Right forelimb (tissue), 1 donor: ENCODE measurements at regions not wholly inside any gene's neighbourhood (a gene's known extent, or its start where the extent isn't known, plus 50 kb on each side); places are given as distances from the start of the nearest gene placed in this dataset.
"Not testable (repeated sequence)": the region's sequence is repeated elsewhere in the genome, so short reads cannot be mapped to it uniquely, and the experiment has no call there.

ENCODE experiments used
- DNase-seq: peaks from one replicate; pipeline ENCODE4 v3.0.0-alpha.2; 2018

- no peak for DNase-seq
Observed at GRCh38 chr16:26598061-26598460, 468.7 kb upstream of the C16orf82 start.

- DNase-seq: no peak
Observed at GRCh38 chr16:26598998-26599784, 467.5 kb upstream of the C16orf82 start.

- no peak for DNase-seq
Observed at GRCh38 chr16:26599785-26600104, 467.0 kb upstream of the C16orf82 start.

DNA sequence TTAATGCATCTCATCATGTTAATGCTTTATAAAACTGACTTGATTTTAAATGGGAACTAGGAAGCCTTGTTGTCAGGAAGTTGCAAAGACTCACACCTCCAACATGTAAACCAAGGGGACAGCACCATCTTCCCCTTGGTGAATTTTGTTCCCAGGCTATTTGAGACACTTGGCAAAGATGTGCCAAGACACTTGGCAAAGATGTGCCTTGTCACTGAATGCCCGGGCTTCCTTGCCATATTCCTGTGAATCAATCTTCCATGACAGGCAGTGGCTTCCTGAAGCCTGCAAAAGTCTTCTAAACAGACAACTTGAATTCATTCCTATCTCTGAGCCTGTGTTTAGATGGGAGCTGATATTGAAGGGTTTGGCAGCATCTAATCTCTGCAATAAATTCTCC lies 465.4 kb upstream of the C16orf82 start:
- DNase-seq: no peak

DNA sequence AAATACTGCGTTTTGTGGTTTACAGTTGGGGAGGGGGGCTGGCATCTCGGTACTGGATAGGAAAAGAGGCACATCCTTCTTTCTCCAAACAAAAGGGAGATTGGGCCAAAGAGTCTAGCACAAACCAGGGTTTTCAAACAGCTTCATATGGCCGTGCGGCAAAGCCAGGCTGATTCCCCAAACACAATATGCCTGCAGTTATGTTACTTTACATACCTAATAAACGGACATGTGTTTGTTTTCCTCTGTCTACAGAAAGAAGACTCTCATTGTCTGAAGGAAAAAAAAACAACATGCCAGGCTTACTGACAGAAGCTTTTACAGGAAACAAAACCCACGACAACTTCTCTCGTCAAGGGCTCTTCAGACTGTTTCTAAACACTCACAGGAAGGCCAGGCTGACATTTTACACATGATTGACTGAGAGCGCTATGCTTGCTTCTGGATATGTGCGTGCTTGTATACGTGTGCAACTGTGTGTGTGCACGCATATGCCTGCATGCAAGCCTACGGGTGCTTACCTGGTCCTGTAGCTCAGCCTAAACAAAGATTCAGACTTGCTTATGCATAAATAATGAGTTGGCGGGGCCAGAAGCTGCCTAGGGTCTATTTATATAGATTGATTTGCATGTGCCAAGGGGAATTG lies 461.0 kb upstream of the C16orf82 start:
- DNase-seq: peak; percentile 2

- peak; percentile 10 for DNase-seq
Observed at GRCh38 chr16:26606381-26607150, 460.2 kb upstream of the C16orf82 start.

- DNase-seq: no peak
Observed at GRCh38 chr16:26614237-26614841, 452.4 kb upstream of the C16orf82 start.

DNA sequence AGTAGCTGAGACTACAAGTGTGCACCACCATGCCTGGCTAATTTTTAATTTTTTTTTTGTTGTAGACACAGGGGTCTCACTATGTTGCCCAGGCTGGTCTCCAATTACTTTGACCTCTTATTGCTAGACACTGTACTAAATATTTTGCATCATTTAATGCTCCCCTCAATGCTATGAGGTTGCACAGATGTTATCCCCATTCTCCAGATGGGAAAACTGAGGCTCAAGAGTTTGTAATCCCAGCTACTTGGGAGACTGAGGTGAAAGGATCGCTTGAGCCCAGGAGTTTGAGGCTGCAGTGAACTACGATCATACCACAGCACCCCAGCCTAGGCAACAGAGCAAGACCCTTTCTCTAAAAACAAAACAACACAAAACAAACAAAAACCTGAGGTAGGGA lies 443.3 kb upstream of the C16orf82 start:
- no peak for DNase-seq

- no peak for DNase-seq
Observed at GRCh38 chr16:26627958-26628357, 438.8 kb upstream of the C16orf82 start.

DNA sequence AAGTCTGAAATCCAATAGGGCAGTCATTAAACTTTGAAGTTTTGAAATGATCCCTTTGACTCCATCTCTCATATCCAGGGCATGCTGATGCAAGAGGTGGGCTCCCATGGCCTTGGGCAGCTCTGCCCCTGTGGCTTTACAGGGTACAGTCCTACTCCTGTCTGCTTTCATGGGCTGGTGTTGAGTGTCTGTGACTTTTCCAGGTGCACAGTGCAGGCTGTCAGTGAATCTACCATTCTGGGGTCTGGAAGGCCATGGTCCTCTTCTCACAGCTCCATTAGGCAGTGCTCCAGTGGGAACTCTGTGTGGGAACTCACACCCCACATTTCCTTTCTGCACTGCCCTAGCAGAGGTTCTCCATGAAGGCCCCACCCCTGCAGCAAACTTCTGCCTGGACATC lies 435.4 kb upstream of the C16orf82 start:
- DNase-seq: not testable (repeated sequence)

DNA sequence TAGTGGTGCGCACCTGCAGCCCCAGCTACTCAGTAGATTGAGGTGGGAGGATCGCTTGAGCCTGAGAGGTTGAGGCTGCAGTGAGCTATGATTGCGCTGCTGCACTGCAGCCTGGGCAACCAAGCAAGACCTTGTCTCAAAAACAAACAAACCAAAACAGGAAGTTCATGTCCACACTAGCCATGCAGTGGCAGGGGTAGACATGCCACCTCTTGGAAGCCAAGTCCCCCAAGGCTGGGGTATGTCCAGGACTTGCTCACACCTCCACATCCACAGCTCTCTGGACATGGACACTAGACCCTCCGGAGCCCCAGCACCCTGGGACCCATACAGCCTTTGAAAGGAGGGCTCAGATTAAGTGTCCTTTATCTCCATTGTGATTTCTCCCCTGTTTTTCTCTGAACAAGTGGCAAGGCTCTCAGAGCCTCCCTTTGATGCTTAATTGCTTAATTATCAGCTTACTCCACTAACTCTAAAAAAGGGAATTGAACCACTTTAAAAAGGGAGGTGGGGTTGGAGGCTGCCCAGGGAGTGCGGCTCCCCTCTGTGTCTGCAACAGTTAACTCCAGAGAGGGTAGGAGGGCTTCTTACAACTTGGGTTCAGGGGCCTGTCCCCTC lies 424.6 kb upstream of the C16orf82 start:
- DNase-seq: no peak

- no peak for DNase-seq
Observed at GRCh38 chr16:26643519-26643918, 423.2 kb upstream of the C16orf82 start.

DNA sequence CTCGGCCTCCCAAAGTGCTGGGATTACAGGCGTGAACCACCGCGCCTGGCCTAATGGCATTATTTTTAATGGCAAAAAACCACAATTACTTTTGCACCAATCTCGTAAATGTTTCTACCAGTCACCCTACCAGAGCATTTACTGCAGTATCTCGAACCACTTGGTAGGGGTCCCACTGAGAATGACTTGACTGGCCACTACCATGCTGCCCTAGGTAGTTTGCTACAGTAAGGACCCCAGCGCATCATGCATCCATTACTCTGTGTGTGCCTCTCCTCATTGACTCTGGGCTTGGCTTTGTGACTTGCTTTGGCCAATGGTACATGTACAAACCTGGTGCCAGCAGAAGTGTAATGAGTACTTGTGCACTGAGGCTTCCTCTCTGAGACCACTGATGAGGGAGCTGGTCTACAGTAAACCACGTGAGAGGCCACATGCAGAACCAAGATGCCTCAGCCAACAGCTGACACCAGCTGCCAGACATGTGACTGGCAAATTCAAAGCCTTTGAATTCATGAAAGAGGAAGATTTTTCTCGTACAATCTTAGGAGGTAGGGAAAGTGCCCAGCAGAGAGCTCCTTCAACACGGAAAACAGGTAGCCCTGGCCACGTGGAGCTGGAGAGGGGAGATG lies 421.7 kb upstream of the C16orf82 start:
- DNase-seq: no peak

DNA sequence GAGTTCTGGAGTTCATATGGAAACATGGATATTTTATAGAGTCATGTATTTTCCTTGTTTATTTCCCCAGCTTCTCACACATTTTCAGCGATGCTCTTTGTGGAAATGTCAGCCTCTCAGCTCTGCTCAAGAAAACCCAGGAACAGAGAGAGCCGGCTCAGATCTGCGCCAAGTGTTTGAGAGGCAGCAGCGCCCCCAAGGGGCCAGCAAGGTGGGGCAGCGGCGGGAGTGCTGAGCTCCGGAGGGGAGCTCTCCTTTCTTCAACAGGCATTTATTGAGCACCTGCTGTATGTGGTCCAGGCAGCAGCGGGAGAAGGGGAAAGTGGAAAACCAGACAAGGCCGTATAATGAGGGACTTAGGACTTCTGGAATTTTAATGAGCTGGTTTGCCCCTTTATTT lies 421.1 kb upstream of the C16orf82 start:
- no peak for DNase-seq

DNA sequence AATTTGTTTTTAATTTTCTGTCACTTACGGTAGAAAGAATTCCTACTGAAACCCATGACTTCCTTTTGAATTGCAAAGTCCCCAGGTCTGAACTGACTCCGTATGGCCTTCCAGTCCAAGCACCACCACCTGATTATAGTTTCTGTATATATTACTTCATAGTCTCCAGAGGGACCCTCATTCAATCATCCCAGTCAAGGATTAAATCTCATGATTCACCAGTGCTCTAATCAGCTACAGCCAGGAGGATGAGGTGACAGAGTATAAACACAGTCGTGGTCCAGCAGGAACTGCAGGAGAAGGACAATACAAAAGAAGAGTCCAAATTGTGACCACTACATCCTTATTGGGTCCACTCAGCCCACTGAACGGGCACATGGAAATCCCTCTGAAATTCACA lies 418.9 kb upstream of the C16orf82 start:
- DNase-seq: no peak

- DNase-seq: no peak
Observed at GRCh38 chr16:26648851-26649250, 417.9 kb upstream of the C16orf82 start.

GRCh38 chr16:26649381-26650045 lies 417.2 kb upstream of the C16orf82 start:
- no peak for DNase-seq

DNA sequence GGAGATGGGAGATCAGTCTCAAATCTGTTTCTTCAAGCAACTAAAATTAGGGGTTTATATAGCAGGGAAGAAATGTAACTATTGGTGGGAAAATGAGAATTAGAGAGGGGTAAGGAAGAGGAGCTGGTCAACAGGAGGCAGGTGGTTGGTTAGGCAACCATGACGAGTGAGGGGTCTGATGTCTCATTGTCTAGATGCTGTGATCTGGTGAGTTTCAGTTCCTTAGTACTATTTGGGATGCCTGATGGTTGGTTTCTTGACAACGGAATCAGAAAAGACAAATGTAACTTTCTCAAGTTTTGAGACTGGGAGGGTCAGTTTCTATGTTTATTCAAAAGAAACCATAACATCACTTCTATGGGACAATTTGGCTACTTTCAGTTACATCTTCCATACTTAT lies 415.3 kb upstream of the C16orf82 start:
- DNase-seq: no peak

DNA sequence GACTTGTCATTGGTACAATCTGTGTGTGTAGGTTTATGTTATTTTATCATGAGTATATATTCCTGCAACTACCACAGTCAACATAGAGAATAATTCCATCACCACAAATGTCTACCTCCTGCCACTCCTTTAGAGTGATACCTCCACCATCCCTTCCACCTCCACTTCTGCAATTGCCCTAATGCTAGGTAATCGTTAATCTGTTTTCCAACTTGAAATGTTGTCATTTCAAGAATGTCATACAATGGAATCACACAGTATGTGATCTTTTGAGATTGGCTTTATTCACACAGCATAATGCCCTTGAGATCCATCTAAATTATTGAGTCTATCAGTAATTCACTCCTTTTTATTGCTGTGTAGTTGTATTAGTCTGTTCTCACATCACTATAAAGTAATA lies 414.8 kb upstream of the C16orf82 start:
- DNase-seq: no peak

DNA sequence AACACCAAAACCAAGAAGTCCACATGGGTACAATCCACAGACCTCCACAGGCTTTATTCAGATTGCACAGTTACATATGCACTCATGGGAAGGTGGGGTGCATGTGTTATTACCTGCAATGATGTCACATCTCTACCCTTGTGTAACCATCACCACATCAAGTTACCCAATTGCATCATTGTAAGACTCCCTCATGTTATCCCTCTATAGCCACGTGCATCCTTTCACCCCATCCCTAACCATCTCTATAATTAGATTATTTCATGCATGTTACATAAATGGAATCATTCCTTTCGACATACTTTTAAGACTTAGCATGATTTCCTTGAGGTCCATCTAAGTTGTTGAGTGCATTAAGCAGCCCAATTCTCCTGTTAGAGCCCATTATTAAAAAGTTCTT lies 408.2 kb upstream of the C16orf82 start:
- DNase-seq: no peak

DNA sequence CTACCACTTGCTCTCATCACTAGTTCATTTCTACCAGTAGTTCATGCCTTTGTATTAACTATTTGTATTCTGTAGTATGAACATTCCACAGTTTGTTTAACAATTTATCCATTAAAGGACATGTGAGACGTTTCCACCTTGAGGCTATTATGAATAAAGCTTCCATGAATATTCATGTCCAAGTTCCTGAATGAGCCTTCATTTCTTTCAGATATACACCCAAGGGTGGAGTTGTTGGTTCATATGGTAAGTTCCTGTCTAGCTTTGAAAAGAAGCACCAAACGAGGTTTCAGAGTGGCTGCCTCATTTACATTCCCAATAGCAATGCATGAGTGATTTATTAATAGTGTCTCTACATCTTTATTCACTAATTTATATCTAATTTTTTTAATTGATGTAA lies 407.8 kb upstream of the C16orf82 start:
- no peak for DNase-seq

DNA sequence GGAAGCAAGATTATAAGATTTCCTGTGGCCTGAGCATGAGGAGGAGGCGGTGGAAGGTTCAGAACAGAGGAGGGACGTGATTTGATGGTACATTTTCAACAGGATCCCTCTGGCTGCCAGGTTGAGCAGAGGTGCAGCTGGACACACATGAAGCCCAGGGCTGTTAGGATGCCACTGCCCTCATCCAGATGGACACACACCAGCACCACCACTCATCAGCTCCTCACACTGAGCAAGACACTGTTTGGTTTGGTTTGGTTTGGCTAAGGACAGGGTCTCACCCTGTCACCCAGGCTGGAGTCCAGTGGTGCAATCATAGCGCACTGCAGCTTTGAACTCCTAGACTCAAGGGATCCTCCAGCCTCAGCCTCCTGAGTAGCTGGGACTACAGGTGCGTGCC lies 402.6 kb upstream of the C16orf82 start:
- DNase-seq: no peak
